HG03095 (cell line): ENCODE measurements at regions not wholly inside any gene's neighbourhood (a gene's known extent, or its start where the extent isn't known, plus 50 kb on each side); places are given as distances from the start of the nearest gene placed in this dataset.
"Not testable (repeated sequence)": the region's sequence is repeated elsewhere in the genome, so short reads cannot be mapped to it uniquely, and the experiment has no call there.

Experiments
- ATAC-seq: cut with Tn5 transposase; IDR thresholded peaks from one replicate; pipeline ENCODE4 v1.9.1; 2021; ENCODE audit warnings: moderate library complexity; ENCODE audit not compliant: unreplicated experiment

GRCh38 chr1:195763907-195764374 lies 844.3 kb downstream of the KCNT2 start:
- ATAC-seq: no peak

- no peak for ATAC-seq
These were observed 844.9 kb downstream of the KCNT2 start for GRCh38 chr1:195763146-195763906.

- ATAC-seq: no peak
These were observed 847.1 kb downstream of the KCNT2 start for GRCh38 chr1:195761104-195761503.

GRCh38 chr1:195756109-195756508 lies 852.1 kb downstream of the KCNT2 start:
- ATAC-seq: no peak

DNA sequence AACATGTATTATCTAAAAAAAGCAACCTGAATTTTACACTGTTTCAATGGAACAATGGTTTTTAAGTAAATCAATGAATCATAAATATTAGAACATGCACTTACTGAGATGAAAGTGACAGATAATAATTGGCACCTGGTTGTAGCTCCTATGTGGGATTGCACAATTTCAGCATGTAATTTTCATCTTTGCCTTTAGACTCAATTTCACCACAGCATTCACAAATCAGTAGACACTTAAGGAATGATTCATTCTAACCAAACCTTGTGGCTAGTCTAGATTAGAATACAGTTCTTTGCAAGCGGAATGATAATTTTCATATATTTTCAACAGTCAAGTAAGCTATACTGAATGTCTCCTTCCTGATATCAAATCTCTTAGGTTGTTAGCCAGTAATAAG lies 853.4 kb downstream of the KCNT2 start:
- ATAC-seq: no peak

DNA sequence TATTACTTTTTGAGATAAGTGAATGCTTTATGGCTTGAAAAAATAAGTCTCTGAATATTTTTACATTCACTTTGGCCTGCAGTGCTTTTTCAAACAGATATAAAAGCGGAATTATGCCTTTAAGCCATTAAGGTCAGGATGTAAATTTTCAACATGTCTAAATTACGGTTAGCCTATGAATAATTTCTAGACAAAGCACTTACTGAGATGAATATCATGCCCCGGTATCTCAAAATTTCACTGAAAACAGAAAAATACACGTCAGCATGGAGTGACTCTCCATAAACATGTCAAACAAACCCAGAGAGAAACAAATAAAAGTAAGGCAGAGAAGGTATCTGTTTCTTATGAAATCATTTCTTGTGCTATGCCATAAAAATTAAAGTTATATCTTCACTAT lies 853.9 kb downstream of the KCNT2 start:
- ATAC-seq: no peak

DNA sequence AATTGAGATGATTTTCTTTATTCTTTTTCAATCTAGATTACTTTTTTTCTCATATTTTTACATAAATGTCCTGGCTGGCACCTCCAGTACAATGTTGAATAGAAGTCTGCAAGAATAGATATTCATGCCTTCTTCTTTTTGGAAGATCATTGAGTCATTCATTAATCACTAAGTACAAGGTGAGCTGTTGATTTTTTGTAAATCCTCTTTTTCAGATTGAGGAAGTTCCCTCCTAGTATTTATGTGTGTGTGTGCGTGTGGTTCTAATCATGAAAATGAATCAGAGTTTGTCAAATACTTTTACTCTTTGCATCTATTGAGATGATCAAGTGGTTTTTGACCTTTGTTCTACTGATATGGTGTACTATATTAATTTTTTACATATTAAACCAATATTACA lies 859.3 kb downstream of the KCNT2 start:
- no peak for ATAC-seq

DNA sequence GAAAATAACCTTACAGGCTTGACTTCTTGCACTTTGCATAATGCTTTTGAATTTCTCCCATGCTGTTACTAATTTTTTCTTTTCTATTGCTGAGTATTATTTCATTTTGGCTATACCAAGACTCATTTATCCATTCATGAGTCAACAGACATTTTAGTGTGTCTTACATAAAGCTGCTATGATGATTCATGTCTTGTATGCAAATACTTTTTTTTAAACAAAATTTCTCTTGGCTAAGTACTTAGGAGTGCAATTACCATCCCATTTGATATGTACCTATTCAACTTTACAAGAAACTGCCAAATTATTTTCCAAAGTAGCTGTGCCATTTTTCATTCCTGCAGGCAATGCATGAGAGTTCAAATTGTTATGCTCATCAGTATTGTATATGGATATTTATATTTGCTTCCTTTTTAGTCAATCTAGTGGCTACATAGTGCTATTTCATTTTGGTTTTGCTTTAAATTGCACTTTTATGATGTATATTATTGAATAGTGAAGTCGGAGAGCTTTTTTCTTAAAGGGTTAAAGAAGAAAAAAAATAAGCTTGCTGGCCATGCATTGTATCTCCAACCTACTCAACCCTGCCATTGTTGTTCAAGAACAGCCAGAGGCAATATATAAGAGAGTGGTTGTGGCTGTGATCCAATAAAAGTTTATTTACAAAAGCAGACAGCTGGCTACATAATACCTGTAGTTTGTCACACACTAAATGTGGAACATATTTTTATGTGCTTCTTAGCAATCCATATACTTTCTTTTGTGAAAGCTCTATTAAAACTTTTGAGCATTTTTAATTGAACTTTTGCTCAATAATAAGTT lies 862.8 kb downstream of the KCNT2 start:
- no peak for ATAC-seq

DNA sequence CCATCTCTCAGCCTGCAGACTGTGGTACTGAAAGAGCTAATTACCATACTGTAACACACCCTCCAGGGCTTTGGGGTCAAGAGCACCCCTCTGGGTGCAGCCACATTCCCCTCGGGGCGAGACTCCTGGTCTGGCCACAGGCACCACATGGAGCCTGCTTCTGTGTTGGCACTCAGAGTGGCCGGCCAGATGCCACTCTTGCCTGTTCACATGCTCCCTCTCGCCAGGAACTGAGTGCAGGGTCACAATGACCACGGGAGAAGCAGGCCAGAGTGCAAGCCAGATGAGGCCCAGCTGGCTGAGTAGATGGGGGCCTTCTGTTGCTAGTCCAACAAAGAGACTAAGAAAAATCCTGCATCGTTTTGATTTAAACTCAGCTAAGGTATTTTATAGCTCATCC lies 864.0 kb downstream of the KCNT2 start:
- ATAC-seq: no peak

- ATAC-seq: no peak
These were observed 867.4 kb downstream of the KCNT2 start for GRCh38 chr1:195740862-195741261.

GRCh38 chr1:195738966-195739650 lies 869.1 kb downstream of the KCNT2 start:
- no peak for ATAC-seq

DNA sequence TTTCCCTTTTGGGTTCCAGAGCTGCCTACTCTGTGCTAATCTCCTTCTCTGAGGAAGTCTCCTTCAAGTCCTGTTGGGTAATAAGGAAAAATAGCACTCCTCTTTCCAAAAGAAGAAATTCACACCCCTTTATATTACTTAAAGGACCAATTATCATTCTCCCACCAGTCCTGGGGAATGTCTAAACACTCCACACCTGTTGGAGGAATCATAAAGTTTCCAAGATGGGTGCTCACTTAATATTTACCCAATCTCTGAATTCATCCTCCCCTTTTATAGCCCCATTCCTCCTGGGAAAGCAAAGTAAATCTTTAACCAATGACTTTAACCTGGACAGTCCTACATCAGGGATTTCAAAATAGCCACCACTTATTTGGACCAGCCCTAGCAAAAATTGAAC lies 873.1 kb downstream of the KCNT2 start:
- no peak for ATAC-seq

DNA sequence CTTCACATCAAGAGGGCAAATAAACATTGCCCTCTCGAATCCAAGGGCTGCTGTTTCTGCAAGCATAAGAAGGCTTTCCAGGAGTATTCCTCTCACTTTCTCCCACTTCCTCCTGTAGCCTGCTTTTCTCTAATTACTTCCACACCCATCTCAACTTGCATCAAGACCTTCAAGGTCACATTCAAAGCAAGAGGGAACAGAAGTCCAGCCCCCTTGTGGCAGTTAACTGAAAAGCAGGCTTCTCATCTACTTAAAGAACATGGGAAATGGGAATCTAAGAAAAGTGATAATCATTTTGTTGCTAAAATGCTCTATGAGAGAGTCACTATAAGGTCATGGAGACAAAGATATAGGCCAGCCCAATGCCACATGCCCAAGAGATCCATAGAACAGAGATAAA lies 874.4 kb downstream of the KCNT2 start:
- ATAC-seq: no peak

DNA sequence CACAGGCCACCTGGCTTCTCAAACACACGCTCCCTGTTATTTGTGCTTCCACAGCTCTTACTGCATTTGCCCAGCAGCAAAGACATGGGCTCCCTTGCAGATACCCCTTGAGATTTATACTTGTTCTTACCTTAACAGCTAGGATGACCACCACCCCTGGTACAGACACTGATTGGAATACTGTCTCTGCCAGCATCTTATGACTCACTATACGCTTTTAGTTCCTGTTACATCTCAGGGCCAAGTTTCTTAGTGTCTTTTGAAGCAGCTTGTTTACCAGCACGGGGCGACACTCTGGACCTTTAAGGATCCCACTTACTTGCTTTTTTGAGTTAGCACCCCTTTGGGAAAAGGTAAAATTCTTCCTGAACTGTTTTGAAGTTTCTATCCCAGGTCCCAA lies 874.8 kb downstream of the KCNT2 start:
- no peak for ATAC-seq

- no peak for ATAC-seq
These were observed 876.9 kb downstream of the KCNT2 start for GRCh38 chr1:195731385-195731784.

DNA sequence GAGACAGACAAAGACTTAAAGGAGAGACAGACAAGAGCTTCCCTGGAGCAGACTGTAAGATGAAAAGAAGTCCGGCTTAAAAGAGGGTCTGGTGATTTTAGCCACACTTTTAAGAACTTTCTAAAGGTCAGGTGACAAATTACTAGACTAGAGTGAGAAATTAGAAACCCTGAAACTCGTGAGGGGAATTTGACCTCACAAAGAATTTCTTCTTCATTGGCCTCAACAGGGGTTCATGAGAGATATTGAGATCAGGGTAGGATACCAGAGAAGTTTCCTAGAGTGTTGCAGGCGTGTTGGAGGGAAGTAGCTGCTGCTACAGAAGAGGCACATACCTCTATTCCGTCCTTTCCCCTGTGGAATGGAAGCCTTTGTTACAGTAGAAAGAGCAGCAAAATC lies 884.4 kb downstream of the KCNT2 start:
- ATAC-seq: no peak

- not testable (repeated sequence) for ATAC-seq
These were observed 885.1 kb downstream of the KCNT2 start for GRCh38 chr1:195722852-195723795.

- ATAC-seq: not testable (repeated sequence)
These were observed 886.1 kb downstream of the KCNT2 start for GRCh38 chr1:195722146-195722545.

DNA sequence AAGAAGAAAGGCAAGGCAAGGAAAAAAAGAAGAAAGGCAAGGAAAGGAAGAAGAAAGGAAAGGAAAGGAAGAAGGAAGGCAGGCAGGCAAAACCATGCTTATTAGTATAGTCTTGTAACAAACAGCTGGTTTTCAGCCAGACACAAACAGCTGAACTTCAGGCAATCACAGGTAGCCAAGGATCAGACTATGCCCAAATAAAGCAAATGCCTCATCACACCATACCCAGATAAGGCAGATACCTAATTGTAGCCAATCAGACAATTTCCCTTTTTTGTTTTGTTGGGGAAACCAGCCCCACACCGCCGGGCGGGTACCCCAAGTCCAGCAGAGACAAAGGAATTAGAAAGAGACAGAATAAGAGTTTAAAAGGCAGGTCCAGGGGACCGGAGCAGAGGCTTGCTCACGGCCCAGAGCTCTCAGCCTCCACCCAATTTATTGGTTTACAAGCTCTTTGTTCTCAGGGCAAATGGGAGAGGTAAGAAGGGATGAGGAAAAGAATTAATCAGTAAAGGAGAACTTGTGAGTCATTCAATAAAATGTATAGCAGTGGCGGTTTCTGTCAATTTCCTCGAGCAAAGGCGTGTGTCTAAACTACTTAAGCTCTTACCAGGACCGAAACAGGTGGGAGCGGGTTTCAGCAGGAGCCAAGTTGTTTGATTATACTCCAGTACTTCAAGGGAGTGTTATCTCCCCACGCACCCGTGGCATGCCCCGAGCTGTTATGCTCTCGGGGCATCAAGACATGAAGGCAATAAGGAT lies 886.8 kb downstream of the KCNT2 start:
- ATAC-seq: no peak

- no peak for ATAC-seq
These were observed 890.6 kb downstream of the KCNT2 start for GRCh38 chr1:195717651-195718050.
